ENCODE measurements at regions not wholly inside any gene's neighbourhood (a gene's known extent, or its start where the extent isn't known, plus 50 kb on each side); places are given as distances from the start of the nearest gene placed in this dataset.

GRCh38 chr18:76266236-76266991 lies 228.6 kb downstream of the ZNF516 start:
- TF ChIP-seq CTCF (IDR thresholded peaks at IDR 0.05) (no peak), POLR2A (IDR thresholded peaks at IDR 0.05) (no peak)
